SK-N-SH (cell line): ENCODE measurements at regions not wholly inside any gene's neighbourhood (a gene's known extent, or its start where the extent isn't known, plus 50 kb on each side); places are given as distances from the start of the nearest gene placed in this dataset.

Source experiments
- CTCF ChIA-PET: fragments of 300-600, 350-600 bp; formaldehyde crosslinking; extraction: SDS; loops from one replicate; lab custom pipeline; 2021; lab: Yijun Ruan, JAX
- POLR2A ChIA-PET: fragments of 350-600 bp; sonication (Branson Sonifier 250); formaldehyde crosslinking; extraction: SDS; loops from one replicate; lab custom pipeline; 2020; ENCODE audit warnings: antibody characterized with exemption, inconsistent platforms; lab: Yijun Ruan, JAX
- DNase-seq: peaks from one replicate; pipeline ENCODE4 v3.0.0; 2012
- H2AFZ ChIP-seq: fragments of 200-600 bp; sonication (generic); 2 replicates; pipeline ENCODE4 v1.8.1; 2016; ENCODE audit warnings: antibody characterized with exemption, mild to moderate bottlenecking, low read depth
- H3F3A ChIP-seq: fragments of 200-600 bp; sonication (generic); replicated peaks from 2 replicates; pipeline ENCODE3; 2016; ENCODE audit warnings: antibody characterized with exemption, mild to moderate bottlenecking; ENCODE audit not compliant: insufficient read depth
- H3K27ac ChIP-seq, 2 experiments: fragments of 200-500 bp in 1 of 2; fragments of 200-600 bp in 1 of 2; sonication (Bioruptor generic) in 1 of 2; sonication (generic), shearing (Covaris generic) in 1 of 2; 2 replicates each; pipeline versions ENCODE4 v1.5.1 to v1.6.1; 2014 to 2016; ENCODE audit warnings: low read depth in 2 of 2, inconsistent platforms in 1 of 2, low read length in 1 of 2, mild to moderate bottlenecking in 1 of 2, mixed read lengths in 1 of 2
- H3K27me3 ChIP-seq: fragments of 200-600 bp; sonication (generic), shearing (Covaris generic); 2 replicates; pipeline ENCODE4 v1.6.1; 2016; ENCODE audit warnings: mixed run types; ENCODE audit not compliant: insufficient read depth
- H3K36me3 ChIP-seq, 2 experiments: fragments of 200-500 bp in 1 of 2; fragments of 200-600 bp in 1 of 2; sonication (Bioruptor generic) in 1 of 2; sonication (generic) in 1 of 2; replicated peaks in 1 of 2; 2 replicates each; pipeline versions ENCODE3 to v1.5.1; 2014 to 2016; ENCODE audit warnings: low read length in 1 of 2, mild to moderate bottlenecking in 1 of 2; ENCODE audit not compliant: insufficient read depth in 2 of 2, control insufficient read depth in 1 of 2
- H3K4me1 ChIP-seq, 2 experiments: fragments of 200-500 bp in 1 of 2; fragments of 200-600 bp in 1 of 2; sonication (Bioruptor generic) in 1 of 2; sonication (generic), shearing (Covaris generic) in 1 of 2; 2 replicates each; pipeline versions ENCODE4 v1.5.1 to v1.6.1; 2014 to 2016; ENCODE audit warnings: low read depth in 1 of 2, low read length in 1 of 2, mixed run types in 1 of 2; ENCODE audit not compliant: insufficient read depth in 2 of 2, control insufficient read depth in 1 of 2
- H3K4me2 ChIP-seq: fragments of 200-600 bp; sonication (generic), shearing (Covaris generic); 2 replicates; pipeline ENCODE4 v1.6.1; 2017; ENCODE audit warnings: mixed run types
- H3K4me3 ChIP-seq, 2 experiments: fragments of 200-500 bp in 1 of 2; fragments of 200-600 bp in 1 of 2; sonication (Bioruptor generic) in 1 of 2; sonication (generic), shearing (Covaris generic) in 1 of 2; 2 replicates each; pipeline versions ENCODE4 v1.5.1 to v1.8.1; 2014 to 2016; ENCODE audit warnings: low read depth in 2 of 2, inconsistent platforms in 1 of 2, low read length in 1 of 2, mild to moderate bottlenecking in 1 of 2, mixed read lengths in 1 of 2, moderate library complexity in 1 of 2
- H3K79me2 ChIP-seq: fragments of 200-600 bp; sonication (generic); 2 replicates; pipeline ENCODE4 v1.8.1; 2017; ENCODE audit warnings: mild to moderate bottlenecking; ENCODE audit not compliant: insufficient read depth
- H3K9ac ChIP-seq: fragments of 200-600 bp; sonication (generic); 2 replicates; pipeline ENCODE4 v1.6.1; 2017; ENCODE audit warnings: mixed run types
- H3K9me2 ChIP-seq: fragments of 200-600 bp; sonication (generic); 2 replicates; pipeline ENCODE4 v1.6.1; 2017; ENCODE audit warnings: mixed run types
- H3K9me3 ChIP-seq: fragments of 200-600 bp; sonication (generic); 2 replicates; pipeline ENCODE4 v1.6.1; 2017; ENCODE audit warnings: mixed run types, mild to moderate bottlenecking, moderate library complexity
- H4K20me1 ChIP-seq: fragments of 200-600 bp; sonication (generic); 2 replicates; pipeline ENCODE4 v1.6.1; 2017; ENCODE audit warnings: mild to moderate bottlenecking, mixed run types; ENCODE audit not compliant: insufficient read depth
- EZH2phosphoT487 ChIP-seq: fragments of 200-600 bp; sonication (generic); IDR thresholded peaks from 2 replicates; pipeline ENCODE4 v1.6.1; 2017; ENCODE audit warnings: low read depth, mixed run types, mild to moderate bottlenecking, antibody characterized with exemption, moderate library complexity, borderline replicate concordance
- FOSL2 ChIP-seq: IDR thresholded peaks from 2 replicates; pipeline ENCODE4 v1.4.0; 2012; ENCODE audit warnings: low read depth, mild to moderate bottlenecking, moderate library complexity, borderline replicate concordance
- FOXJ3 ChIP-seq: sonication (generic); formaldehyde crosslinking; IDR thresholded peaks from 2 replicates; pipeline ENCODE4 v1.5.1; 2020; ENCODE audit warnings: mild to moderate bottlenecking, missing genetic modification reagents
- JUND ChIP-seq: IDR thresholded peaks from 2 replicates; pipeline ENCODE4 v1.4.0; 2012
- MEF2A ChIP-seq: IDR thresholded peaks from 2 replicates; pipeline ENCODE4 v1.4.0; 2012; ENCODE audit warnings: low read depth, borderline replicate concordance
- NFIC ChIP-seq: IDR thresholded peaks from 2 replicates; pipeline ENCODE4 v1.4.0; 2012; ENCODE audit warnings: borderline replicate concordance
- POLR2AphosphoS5 ChIP-seq: IDR thresholded peaks from 2 replicates; pipeline ENCODE4 v1.6.1; 2012; ENCODE audit warnings: low read depth, low read length
- RAD21 ChIP-seq: IDR thresholded peaks from 2 replicates; pipeline ENCODE4 v1.6.1; 2012; ENCODE audit warnings: mild to moderate bottlenecking, low read length
- RCOR1 ChIP-seq: fragments of 150-350 bp; IDR thresholded peaks from 2 replicates; pipeline ENCODE4 v1.6.1; 2017; ENCODE audit warnings: antibody characterized with exemption, low read length
- RFX5 ChIP-seq: IDR thresholded peaks from 2 replicates; pipeline ENCODE4 v1.6.1; 2012; ENCODE audit warnings: mild to moderate bottlenecking, improper control_type of control experiment, low read length
- RXRA ChIP-seq: IDR thresholded peaks from 2 replicates; pipeline ENCODE4 v1.4.0; 2012; ENCODE audit warnings: low read depth, mild to moderate bottlenecking, borderline replicate concordance
- TAF1 ChIP-seq: IDR thresholded peaks from 2 replicates; pipeline ENCODE4 v1.6.1; 2012; ENCODE audit warnings: low read depth, mild to moderate bottlenecking, low read length, moderate library complexity, borderline replicate concordance
- TCF12 ChIP-seq: IDR thresholded peaks from 2 replicates; pipeline ENCODE4 v1.4.0; 2012
- YY1 ChIP-seq: IDR thresholded peaks from 2 replicates; pipeline ENCODE4 v1.4.0; 2012; ENCODE audit warnings: low read depth, mild to moderate bottlenecking
- WGBS: methylation state at CpG from one replicate; pipeline ENCODE4 v1.1.6; 2017; ENCODE audit warnings: low lambda C conversion rate; 5-methylcytosine and 5-hydroxymethylcytosine counted together
- TF ChIP-seq, protein P1 (sequence below): fragments of 150-350 bp; IDR thresholded peaks from 2 replicates; pipeline ENCODE4 v1.6.1; 2016; ENCODE audit warnings: mild to moderate bottlenecking, low read depth, low read length
- TF ChIP-seq, protein P2 (sequence below): fragments of 150-350 bp; IDR thresholded peaks from 2 replicates; pipeline ENCODE4 v1.6.1; 2017; ENCODE audit warnings: antibody characterized with exemption, low read length, low read depth, borderline replicate concordance
- TF ChIP-seq, protein P3 (sequence below): IDR thresholded peaks from 2 replicates; pipeline ENCODE4; 2012
- TF ChIP-seq, protein P4 (sequence below): IDR thresholded peaks from 2 replicates; pipeline ENCODE4 v1.4.0; 2012; ENCODE audit warnings: low read depth, borderline replicate concordance
- TF ChIP-seq, protein P5 (sequence below): IDR thresholded peaks from 2 replicates; pipeline ENCODE4 v1.6.1; 2012; ENCODE audit warnings: mild to moderate bottlenecking, low read depth, low read length, moderate library complexity

DNA sequence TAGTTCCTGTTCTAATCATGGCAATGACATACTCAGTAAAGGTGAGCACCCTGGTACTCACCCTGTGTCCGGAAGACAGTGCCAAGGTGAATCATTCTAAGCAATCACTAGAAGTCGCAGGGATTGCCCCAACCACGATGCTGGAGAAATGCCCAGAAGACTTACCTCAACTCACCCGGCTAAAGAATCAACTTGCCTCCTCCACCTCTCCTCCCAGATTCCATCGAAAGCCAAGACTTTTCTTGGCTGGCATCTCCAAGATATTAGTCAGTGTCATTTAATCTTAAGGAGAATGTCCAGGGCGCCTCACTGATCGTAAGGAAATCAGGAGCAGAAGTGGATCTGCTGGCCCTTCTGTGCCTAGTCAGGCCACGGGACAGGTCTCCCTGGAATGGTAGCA lies 204.9 kb downstream of the ERCC6L2 start (continued):
- TF ChIP-seq, protein P1, sequence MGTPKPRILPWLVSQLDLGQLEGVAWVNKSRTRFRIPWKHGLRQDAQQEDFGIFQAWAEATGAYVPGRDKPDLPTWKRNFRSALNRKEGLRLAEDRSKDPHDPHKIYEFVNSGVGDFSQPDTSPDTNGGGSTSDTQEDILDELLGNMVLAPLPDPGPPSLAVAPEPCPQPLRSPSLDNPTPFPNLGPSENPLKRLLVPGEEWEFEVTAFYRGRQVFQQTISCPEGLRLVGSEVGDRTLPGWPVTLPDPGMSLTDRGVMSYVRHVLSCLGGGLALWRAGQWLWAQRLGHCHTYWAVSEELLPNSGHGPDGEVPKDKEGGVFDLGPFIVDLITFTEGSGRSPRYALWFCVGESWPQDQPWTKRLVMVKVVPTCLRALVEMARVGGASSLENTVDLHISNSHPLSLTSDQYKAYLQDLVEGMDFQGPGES = no peak
- TF ChIP-seq MEF2A (no peak), EZH2phosphoT487 (no peak), RCOR1 (no peak)

DNA sequence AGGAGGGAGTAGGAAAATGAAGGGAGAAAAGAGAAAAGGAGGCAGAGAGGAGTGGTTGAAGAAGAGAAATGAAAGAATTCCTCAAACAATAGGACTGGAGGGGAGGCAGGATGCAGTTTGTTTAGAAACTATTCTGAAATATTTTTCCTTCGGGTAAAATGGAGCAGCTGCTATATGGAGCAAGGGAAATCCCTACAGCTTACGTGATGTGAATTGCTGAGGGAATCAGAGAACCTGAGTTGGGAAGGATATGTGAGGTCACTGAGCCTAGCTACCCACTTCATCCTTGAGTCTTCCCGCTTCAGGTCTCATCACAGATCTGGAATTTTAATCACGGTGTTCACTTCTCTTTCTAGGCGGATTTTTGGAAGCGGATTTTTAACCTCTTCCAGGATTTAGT lies 204.3 kb downstream of the ERCC6L2 start:
- no peaks in the 10 kb centered on the region for H3K36me3 ChIP-seq
- no peak overlapping the region for H3K4me3 ChIP-seq
- no peaks in the 10 kb centered on the region for H3K9me3 ChIP-seq
- no peaks in the 10 kb centered on the region for H3F3A ChIP-seq
- ChIA-PET POLR2A (interaction anchor here (0.7 kb wide), 1 partner anchor 586 kb away, joined by 3 read pairs; no protein-coding TSS in a partner anchor), CTCF (interaction anchor here (0.6 to 3.8 kb wide), 15 partner anchors 8 to 761 kb away, joined by 3 to 18 read pairs (median 3); no protein-coding TSS in a partner anchor)
- H3K27ac ChIP-seq = no peak overlapping the region
- WGBS = 63% methylated on average over 6 of the region's 6 CpGs
- H3K79me2 ChIP-seq = no peaks in the 10 kb centered on the region
- H3K9ac ChIP-seq = no peak overlapping the region
- no peak overlapping the region for H3K4me2 ChIP-seq
- TF ChIP-seq FOSL2 (no peak), YY1 (no peak), POLR2AphosphoS5 (no peak), TCF12 (no peak), RFX5 (no peak), MEF2A (no peak), JUND (no peak), FOXJ3 (no peak), RAD21 (no peak), NFIC (no peak), RXRA (no peak), TAF1 (no peak)
- TF ChIP-seq, protein P2, sequence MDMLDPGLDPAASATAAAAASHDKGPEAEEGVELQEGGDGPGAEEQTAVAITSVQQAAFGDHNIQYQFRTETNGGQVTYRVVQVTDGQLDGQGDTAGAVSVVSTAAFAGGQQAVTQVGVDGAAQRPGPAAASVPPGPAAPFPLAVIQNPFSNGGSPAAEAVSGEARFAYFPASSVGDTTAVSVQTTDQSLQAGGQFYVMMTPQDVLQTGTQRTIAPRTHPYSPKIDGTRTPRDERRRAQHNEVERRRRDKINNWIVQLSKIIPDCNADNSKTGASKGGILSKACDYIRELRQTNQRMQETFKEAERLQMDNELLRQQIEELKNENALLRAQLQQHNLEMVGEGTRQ = no peak
- TF ChIP-seq, protein P3, sequence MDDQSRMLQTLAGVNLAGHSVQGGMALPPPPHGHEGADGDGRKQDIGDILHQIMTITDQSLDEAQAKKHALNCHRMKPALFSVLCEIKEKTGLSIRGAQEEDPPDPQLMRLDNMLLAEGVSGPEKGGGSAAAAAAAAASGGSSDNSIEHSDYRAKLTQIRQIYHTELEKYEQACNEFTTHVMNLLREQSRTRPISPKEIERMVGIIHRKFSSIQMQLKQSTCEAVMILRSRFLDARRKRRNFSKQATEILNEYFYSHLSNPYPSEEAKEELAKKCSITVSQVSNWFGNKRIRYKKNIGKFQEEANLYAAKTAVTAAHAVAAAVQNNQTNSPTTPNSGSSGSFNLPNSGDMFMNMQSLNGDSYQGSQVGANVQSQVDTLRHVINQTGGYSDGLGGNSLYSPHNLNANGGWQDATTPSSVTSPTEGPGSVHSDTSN = no peak
- TF ChIP-seq, protein P4, sequence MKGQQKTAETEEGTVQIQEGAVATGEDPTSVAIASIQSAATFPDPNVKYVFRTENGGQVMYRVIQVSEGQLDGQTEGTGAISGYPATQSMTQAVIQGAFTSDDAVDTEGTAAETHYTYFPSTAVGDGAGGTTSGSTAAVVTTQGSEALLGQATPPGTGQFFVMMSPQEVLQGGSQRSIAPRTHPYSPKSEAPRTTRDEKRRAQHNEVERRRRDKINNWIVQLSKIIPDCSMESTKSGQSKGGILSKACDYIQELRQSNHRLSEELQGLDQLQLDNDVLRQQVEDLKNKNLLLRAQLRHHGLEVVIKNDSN = no peak
- TF ChIP-seq, protein P1 = no peak
- TF ChIP-seq, protein P5, sequence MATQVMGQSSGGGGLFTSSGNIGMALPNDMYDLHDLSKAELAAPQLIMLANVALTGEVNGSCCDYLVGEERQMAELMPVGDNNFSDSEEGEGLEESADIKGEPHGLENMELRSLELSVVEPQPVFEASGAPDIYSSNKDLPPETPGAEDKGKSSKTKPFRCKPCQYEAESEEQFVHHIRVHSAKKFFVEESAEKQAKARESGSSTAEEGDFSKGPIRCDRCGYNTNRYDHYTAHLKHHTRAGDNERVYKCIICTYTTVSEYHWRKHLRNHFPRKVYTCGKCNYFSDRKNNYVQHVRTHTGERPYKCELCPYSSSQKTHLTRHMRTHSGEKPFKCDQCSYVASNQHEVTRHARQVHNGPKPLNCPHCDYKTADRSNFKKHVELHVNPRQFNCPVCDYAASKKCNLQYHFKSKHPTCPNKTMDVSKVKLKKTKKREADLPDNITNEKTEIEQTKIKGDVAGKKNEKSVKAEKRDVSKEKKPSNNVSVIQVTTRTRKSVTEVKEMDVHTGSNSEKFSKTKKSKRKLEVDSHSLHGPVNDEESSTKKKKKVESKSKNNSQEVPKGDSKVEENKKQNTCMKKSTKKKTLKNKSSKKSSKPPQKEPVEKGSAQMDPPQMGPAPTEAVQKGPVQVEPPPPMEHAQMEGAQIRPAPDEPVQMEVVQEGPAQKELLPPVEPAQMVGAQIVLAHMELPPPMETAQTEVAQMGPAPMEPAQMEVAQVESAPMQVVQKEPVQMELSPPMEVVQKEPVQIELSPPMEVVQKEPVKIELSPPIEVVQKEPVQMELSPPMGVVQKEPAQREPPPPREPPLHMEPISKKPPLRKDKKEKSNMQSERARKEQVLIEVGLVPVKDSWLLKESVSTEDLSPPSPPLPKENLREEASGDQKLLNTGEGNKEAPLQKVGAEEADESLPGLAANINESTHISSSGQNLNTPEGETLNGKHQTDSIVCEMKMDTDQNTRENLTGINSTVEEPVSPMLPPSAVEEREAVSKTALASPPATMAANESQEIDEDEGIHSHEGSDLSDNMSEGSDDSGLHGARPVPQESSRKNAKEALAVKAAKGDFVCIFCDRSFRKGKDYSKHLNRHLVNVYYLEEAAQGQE = no peak
- DNase-seq = no peak
- H2AFZ ChIP-seq = no peak overlapping the region
- H3K9me2 ChIP-seq = no peaks in the 10 kb centered on the region
- H3K4me1 ChIP-seq = peaks cover 0 to 25% of the 10 kb centered on the region in 2 experiments; a peak in 2 of 4 replicates
- H4K20me1 ChIP-seq = no peaks in the 10 kb centered on the region
- no peaks in the 10 kb centered on the region; the same call in 1 of the 2 replicates for H3K27me3 ChIP-seq
